ENCODE measurements at regions not wholly inside any gene's neighbourhood (a gene's known extent, or its start where the extent isn't known, plus 50 kb on each side); places are given as distances from the start of the nearest gene placed in this dataset.

GRCh38 chr2:18940184-18940583, 350.8 kb upstream of the NT5C1B start:
- no peak for TF ChIP-seq CTCF (conservative IDR thresholded peaks at IDR 0.05; ENCODE audit: low read depth, low read length)
- no peak for TF ChIP-seq EZH2 (IDR thresholded peaks at IDR 0.05; ENCODE audit: low read length, unreplicated experiment)
